NCI-H1417 treated with DMSO at 0.1 percent for 48 hours (cell line): ENCODE measurements at regions not wholly inside any gene's neighbourhood (a gene's known extent, or its start where the extent isn't known, plus 50 kb on each side); places are given as distances from the start of the nearest gene placed in this dataset.
"Not testable (repeated sequence)": the region's sequence is repeated elsewhere in the genome, so short reads cannot be mapped to it uniquely, and the experiment has no call there.

Experiments
- DNase-seq: peaks from one replicate; lab custom pipeline; 2025; lab: John Stamatoyannopoulos, UW

DNA sequence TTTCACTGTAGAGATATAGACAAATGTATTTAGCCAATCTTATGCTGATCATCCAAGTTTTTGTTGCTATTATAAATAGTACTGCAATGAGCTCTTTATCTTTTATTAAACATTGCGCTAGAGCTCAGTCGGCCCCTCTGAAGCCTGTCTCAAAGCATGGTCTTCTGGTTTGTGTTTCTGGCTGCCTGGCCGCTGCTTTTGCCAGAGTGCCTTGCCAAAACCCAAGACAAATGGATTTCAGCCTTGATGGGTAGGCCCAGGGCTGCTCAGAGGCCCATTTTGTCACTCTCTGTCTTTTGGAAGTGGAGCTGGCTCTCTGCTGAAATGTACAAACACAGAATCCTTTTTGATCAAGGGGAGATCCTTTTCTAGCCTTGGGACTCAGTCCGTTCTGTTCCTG is 102.9 kb upstream of the KCNG1 start:
- no peak for DNase-seq

- no peak for DNase-seq
These were observed 102.2 kb upstream of the KCNG1 start for GRCh38 chr20:51125105-51125504.

DNA sequence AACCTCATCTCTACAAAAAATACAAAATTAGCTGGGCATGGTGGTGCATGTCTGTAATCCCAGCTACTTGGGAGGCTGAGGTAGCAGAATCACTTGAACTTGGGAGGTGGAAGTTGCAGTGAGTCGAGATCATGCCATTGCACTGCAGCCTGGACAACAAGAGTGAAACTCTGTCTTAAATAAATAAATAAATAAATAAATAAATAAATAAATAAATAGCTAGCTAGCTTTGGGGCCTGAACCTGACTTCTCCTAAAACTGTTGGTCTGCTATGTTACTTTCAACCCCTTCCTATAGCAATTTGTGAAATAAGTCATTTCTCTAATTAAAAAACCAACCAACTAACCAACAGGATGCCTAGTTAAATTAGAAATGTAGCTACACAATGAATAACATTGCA is 101.0 kb upstream of the KCNG1 start:
- DNase-seq: not testable (repeated sequence)

- DNase-seq: no peak
These were observed 100.2 kb upstream of the KCNG1 start for GRCh38 chr20:51122931-51123658.

GRCh38 chr20:51121901-51122412 is 99.0 kb upstream of the KCNG1 start:
- no peak for DNase-seq

GRCh38 chr20:51121272-51121671 is 98.4 kb upstream of the KCNG1 start:
- DNase-seq: no peak

DNA sequence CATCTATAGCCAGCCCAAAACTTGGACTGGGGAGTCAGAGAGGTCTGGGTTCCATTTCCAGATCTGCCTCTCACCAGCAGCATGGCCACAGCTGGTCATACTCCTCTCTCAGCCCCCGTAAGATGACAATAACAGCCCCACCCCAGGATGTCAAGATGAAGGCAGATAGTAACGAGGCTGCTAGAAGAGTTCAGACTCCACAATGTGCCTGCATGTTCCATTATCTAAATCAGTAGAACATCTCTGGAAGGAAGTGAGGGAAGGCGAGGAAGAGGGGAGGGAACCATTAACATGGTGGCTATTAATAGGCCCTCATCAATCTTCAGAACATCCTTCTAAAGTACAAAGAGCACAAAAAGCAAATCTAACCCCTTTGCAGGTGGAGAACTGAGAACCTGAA is 98.0 kb upstream of the KCNG1 start:
- DNase-seq: no peak

GRCh38 chr20:51120438-51120837 is 97.5 kb upstream of the KCNG1 start:
- no peak for DNase-seq

GRCh38 chr20:51119914-51120313 is 97.0 kb upstream of the KCNG1 start:
- DNase-seq: no peak

DNA sequence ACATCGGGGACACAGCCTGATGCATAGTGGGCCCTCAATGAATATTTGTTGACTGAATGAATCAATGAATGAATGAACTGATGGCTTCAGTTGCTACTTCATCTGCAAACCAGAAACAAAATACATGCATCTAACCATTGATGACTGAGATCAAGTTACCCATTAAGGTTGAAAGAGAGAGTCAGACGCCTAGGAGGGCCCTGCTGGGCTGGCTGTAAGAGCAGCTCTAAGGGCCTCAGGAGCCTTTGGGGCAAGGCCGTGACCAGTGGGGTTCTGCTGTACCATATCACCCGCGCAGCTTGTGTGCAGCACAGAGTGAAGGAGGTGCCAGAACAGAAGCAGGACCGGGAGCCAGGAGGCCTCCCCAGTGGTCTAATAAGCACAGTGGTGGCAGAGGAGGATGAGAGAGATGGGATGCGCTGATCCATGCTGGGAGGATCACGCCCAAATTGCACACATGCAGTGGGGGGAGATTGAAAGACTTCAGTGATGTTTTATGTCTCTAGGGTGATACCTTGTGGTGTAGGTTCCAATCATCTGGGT is 96.1 kb upstream of the KCNG1 start:
- no peak for DNase-seq

DNA sequence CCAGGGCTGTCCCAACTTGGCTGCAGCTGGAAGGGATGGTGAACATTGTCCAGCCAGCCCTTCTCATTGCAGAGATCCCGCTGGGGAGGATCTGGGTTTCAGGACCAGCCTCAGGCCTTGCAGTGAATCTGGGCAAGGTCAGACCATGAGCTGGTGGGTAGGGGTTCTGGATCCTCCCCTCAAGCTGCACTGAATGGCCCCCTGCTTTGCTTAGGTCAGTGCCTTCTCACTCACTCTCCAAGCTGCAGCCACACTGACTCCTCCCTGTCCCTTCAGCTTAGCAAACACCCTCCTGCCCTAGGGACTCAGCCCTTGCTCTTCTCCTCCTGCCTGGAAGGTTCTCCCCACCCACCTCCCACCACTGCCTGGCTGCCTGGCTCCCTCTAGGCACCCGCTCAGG is 95.3 kb upstream of the KCNG1 start:
- no peak for DNase-seq

DNA sequence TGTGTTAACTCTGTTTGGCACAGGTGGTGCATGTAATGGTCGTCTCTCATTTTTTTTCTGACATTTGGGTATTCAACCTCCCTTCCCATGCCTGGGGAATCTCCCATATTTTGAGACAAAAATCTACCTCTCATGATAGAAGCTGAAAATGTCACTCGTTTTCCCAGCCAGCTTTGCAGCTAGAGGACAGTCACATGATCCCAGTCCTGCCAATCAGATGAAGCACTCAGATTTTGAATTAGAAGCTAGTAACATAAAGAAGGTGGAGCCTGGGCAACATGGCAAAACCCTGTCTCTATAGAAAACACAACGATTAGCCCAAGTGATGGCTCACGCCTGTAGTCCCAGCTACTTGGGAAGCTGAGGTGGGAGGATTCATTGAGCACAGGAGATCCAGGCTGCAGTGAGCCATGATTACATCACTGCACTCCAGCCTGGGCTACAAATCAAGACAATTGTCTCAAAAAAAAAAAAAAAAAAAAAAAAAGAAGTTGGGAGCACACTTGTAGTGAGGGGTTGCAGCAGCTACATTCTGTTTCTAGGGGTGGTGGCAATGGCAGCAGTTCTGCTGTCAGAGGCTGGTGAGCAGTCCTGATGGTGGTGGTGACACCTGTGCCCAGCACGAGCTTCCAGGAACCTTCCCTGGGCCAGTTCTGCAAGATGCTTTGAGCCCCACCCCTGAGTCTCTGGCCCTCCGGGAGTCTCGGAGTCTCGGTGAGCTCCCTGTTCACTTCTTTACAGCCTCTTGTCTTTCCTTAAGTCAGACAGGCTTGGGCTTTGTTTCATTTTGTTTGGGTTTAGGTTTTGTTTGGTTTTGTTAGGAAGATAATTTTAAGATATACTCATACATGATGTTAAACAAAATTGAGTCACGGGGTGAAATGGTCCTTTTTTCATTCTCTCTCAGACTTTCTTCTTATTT is 94.1 kb upstream of the KCNG1 start:
- DNase-seq: no peak

DNA sequence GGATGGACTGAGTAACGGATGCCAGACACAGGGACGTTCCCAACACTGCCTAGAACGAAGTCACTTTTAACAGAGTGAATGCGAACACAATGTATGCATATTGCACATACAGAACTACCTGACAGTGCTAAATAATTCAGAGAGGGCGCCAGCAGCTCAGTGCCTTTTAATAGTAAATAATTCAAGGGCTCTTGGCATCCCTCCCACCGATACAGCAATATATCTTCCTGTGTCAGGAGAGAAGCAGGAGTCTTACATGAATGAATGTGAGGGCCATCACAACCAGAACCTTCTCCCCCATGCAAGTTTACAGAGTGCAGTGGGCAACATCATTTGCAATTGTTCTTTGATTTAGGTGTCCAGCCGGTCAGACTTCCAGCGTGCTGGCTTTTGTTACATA is 88.4 kb upstream of the KCNG1 start:
- DNase-seq: no peak

DNA sequence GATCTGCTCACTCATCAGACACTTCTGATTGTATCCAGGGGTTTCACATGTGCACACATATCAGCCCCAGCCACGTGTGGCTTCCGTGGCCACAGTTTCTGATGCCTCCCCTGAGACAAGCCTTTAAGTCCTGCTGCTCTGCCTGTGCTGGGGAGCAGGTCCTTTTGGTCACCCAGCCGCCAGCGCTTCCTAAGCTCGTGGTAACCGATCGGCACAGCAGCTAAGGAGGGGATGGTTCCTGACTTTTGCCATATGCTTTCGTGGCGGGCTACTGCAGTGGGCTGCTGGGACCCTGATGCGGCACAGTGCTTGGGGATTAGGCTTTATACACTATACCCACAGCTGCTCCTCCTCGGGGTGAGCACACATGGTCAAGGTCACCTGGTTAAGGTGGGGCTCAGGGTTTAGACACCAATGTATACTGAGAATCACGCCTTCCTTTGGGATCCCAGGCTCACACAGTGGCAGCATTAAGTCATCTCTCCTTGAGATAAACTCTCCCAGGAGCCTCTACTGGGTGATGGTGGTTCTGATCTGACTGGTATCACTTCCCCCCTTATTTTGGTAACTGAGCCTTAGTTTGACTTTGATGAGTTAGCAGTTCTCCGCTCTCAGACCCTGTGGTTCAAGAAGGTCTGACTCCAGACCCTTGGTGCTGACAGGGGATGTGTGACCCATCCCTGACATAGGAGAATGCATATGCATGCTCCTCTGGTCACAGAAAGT is 85.9 kb upstream of the KCNG1 start:
- no peak for DNase-seq

- no peak for DNase-seq
These were observed 83.1 kb upstream of the KCNG1 start for GRCh38 chr20:51106011-51106410.

GRCh38 chr20:51104960-51105920 is 82.3 kb upstream of the KCNG1 start:
- DNase-seq: no peak

GRCh38 chr20:51100617-51101016 is 77.7 kb upstream of the KCNG1 start:
- DNase-seq: no peak

DNA sequence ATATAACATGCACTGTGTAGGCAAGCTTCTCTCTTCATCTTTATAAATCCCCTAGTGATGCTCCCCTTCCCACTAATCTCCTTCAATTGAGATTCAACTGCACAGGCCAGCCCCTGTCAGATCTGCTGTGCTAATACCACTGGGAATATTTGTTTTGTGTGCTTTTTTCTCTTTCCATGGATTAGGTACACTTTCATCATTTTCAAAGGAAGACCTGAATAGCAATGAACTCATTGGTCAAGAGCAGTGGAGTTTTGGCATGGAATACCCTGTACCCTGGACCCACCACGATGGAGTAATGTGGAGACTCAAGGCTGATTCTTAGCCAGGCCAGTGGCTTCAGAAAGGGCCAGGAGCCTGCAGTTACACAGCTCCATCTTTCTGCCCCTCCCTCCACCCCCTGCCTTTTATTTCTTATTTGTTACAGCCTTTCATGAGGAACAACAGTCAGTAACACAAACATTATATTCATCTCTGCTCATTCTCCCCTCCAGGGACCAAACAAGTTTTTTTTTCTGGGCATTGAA is 75.4 kb upstream of the KCNG1 start:
- no peak for DNase-seq

- DNase-seq: no peak
These were observed 74.6 kb upstream of the KCNG1 start for GRCh38 chr20:51097351-51098120.
